ENCODE measurements at regions not wholly inside any gene's neighbourhood (a gene's known extent, or its start where the extent isn't known, plus 50 kb on each side); places are given as distances from the start of the nearest gene placed in this dataset.

DNA sequence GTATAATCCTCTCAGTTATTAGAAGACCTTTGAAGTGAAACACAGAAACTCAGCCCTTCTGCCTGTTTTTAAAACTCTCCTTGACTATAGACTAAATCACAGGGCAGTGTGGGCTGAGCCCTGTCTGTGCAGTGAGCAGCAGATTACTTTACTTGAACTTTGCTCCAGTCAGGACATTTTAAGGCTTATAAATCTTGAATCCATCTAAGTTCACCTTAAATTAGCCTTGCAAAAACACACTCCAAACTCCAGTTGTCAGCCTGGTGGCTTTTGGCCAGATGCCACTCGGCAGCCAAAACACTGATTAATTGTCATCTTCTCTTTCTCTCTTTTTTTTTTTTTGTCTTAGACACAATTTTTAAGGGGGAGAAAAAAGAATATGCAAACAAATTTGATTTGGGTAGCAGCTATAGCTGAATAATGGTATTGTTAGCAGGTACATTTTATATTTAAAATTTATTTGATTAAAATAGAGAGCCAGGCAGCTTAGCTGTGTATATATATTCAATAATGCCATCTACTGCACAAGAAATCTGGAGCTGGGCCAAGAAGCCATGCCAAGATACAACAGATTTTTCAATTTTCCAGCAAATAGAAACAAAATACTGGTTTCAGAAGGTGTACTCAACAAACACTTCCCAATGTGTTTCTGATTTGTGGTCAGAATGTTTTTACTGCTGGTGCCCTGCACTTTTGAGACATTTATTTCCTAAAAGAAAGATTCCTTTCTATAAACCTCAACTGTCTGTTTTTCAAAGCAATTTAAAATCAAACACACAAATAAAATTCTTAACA, 247.7 kb downstream of the TFEC start:
- CTCF ChIA-PET, result no interaction called here
- no peaks in the 10 kb centered on the region for H3K36me3 ChIP-seq (ENCODE audit: control insufficient read depth in 2 of 2, insufficient read depth in 1 of 2, low read length in 2 of 2)
- peak; percentile 92 for TF ChIP-seq FEZF1 (tag by site-specific recombination; IDR thresholded peaks at IDR 0.05)
- TF ChIP-seq ZXDB (tag by site-specific recombination; IDR thresholded peaks at IDR 0.05), result 0 out of 2 replicates have a peak, but pooled peaks have one; percentile 43
- TF ChIP-seq ZBTB17 (tag by site-specific recombination; IDR thresholded peaks at IDR 0.05), result peak; percentile 67
- TF ChIP-seq ZNF837 (tag by site-specific recombination; IDR thresholded peaks at IDR 0.05), result no peak
- TF ChIP-seq KLF10 (tag by site-specific recombination; IDR thresholded peaks at IDR 0.05), result 0 out of 2 replicates have a peak, but pooled peaks have one; percentile 19
- TF ChIP-seq ZFP37 (tag by site-specific recombination; IDR thresholded peaks at IDR 0.05), result no peak
- peak; percentile 49; the same call in 1 of the 2 replicates for TF ChIP-seq OSR2 (tag by site-specific recombination; IDR thresholded peaks at IDR 0.05)
- TF ChIP-seq, protein P1, sequence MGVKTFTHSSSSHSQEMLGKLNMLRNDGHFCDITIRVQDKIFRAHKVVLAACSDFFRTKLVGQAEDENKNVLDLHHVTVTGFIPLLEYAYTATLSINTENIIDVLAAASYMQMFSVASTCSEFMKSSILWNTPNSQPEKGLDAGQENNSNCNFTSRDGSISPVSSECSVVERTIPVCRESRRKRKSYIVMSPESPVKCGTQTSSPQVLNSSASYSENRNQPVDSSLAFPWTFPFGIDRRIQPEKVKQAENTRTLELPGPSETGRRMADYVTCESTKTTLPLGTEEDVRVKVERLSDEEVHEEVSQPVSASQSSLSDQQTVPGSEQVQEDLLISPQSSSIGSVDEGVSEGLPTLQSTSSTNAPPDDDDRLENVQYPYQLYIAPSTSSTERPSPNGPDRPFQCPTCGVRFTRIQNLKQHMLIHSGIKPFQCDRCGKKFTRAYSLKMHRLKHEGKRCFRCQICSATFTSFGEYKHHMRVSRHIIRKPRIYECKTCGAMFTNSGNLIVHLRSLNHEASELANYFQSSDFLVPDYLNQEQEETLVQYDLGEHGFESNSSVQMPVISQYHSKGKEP (tag by site-specific recombination; IDR thresholded peaks at IDR 0.05), result 0 out of 2 replicates have a peak, but pooled peaks have one; percentile 3
- TF ChIP-seq PRDM6 (tag by site-specific recombination; IDR thresholded peaks at IDR 0.05), result peak; percentile 83
- TF ChIP-seq ZNF292 (tag by site-specific recombination; IDR thresholded peaks at IDR 0.05; ENCODE audit: borderline replicate concordance, low read depth), result no peak
- TF ChIP-seq, protein P2, sequence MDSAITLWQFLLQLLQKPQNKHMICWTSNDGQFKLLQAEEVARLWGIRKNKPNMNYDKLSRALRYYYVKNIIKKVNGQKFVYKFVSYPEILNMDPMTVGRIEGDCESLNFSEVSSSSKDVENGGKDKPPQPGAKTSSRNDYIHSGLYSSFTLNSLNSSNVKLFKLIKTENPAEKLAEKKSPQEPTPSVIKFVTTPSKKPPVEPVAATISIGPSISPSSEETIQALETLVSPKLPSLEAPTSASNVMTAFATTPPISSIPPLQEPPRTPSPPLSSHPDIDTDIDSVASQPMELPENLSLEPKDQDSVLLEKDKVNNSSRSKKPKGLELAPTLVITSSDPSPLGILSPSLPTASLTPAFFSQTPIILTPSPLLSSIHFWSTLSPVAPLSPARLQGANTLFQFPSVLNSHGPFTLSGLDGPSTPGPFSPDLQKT (IDR thresholded peaks at IDR 0.05; ENCODE audit: borderline replicate concordance, low read depth, low read length), result no peak
- POLR2A ChIA-PET, result no interaction called here
- no peak overlapping the region for H3K4me3 ChIP-seq (ENCODE audit: low read depth, low read length)
- H3K4me1 ChIP-seq (ENCODE audit: control insufficient read depth, insufficient read depth, low read length), result peaks cover 21% of the 10 kb centered on the region
- H3K9me3 ChIP-seq (ENCODE audit: control insufficient read depth, insufficient read depth, low read depth, low read length), result no peaks in the 10 kb centered on the region
- H3K27ac ChIP-seq (ENCODE audit: extremely low read depth, low read depth, low read length), result no peak overlapping the region

DNA sequence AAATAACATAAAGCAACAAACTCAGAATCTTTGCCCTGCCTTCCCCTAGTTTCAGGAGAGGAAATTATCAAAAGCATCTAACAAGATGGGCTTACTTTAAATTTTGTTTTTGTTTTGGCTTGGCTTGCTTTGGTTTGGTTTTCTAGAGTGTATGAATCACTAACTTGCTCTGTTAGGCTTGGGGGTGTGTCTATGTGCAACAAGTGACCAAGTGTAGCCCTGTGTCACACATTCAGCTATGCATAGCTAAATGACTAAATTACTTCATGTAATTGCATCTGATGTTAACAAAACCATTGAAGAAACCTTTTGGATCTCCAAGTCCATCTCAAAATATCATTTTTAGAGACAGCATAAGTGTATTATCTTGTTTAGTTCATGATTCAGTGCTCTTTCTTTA, 251.0 kb downstream of the TFEC start:
- TF ChIP-seq ZNF248 (tag by site-specific recombination; IDR thresholded peaks at IDR 0.05) (no peak), KLF10 (tag by site-specific recombination; IDR thresholded peaks at IDR 0.05) (0 out of 2 replicates have a peak, but pooled peaks have one; percentile 31), ZSCAN18 (tag by site-specific recombination; IDR thresholded peaks at IDR 0.05) (no peak), SCRT1 (tag by site-specific recombination; IDR thresholded peaks at IDR 0.05; ENCODE audit: borderline replicate concordance) (peak; percentile 80), SCRT2 (tag by site-specific recombination; IDR thresholded peaks at IDR 0.05) (peak; percentile 97)
- TF ChIP-seq, protein P3, sequence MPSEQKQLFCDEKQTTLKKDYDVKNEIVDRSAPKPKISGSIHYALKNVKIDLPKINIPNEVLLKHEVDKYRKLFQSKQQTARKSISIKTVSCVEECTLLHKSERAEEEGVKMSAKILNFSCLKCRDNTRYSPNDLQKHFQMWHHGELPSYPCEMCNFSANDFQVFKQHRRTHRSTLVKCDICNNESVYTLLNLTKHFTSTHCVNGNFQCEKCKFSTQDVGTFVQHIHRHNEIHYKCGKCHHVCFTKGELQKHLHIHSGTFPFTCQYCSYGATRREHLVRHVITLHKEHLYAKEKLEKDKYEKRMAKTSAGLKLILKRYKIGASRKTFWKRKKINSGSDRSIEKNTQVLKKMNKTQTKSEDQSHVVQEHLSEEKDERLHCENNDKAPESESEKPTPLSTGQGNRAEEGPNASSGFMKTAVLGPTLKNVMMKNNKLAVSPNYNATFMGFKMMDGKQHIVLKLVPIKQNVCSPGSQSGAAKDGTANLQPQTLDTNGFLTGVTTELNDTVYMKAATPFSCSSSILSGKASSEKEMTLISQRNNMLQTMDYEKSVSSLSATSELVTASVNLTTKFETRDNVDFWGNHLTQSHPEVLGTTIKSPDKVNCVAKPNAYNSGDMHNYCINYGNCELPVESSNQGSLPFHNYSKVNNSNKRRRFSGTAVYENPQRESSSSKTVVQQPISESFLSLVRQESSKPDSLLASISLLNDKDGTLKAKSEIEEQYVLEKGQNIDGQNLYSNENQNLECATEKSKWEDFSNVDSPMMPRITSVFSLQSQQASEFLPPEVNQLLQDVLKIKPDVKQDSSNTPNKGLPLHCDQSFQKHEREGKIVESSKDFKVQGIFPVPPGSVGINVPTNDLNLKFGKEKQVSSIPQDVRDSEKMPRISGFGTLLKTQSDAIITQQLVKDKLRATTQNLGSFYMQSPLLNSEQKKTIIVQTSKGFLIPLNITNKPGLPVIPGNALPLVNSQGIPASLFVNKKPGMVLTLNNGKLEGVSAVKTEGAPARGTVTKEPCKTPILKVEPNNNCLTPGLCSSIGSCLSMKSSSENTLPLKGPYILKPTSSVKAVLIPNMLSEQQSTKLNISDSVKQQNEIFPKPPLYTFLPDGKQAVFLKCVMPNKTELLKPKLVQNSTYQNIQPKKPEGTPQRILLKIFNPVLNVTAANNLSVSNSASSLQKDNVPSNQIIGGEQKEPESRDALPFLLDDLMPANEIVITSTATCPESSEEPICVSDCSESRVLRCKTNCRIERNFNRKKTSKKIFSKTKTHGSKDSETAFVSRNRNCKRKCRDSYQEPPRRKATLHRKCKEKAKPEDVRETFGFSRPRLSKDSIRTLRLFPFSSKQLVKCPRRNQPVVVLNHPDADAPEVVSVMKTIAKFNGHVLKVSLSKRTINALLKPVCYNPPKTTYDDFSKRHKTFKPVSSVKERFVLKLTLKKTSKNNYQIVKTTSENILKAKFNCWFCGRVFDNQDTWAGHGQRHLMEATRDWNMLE (tag by site-specific recombination; conservative IDR thresholded peaks at IDR 0.05; ENCODE audit: low read depth), result no peak
- CTCF ChIA-PET, result interaction anchor here (0.5 to 0.7 kb wide), 2 partner anchors 38 to 919 kb away, joined by 3 to 4 read pairs; no protein-coding TSS in a partner anchor
- POLR2A ChIA-PET, result no interaction called here
- Histone ChIP-seq H3K36me3 (ENCODE audit: control insufficient read depth in 2 of 2, insufficient read depth in 1 of 2, low read length in 2 of 2) (no peaks in the 10 kb centered on the region), H3K9me3 (ENCODE audit: control insufficient read depth, insufficient read depth, low read depth, low read length) (no peaks in the 10 kb centered on the region), H3K27ac (ENCODE audit: extremely low read depth, low read depth, low read length) (no peak overlapping the region), H3K4me1 (ENCODE audit: control insufficient read depth, insufficient read depth, low read length) (peaks cover 21% of the 10 kb centered on the region), H3K4me3 (ENCODE audit: low read depth, low read length) (no peak overlapping the region)
